GM18868 (cell line): ENCODE measurements at regions not wholly inside any gene's neighbourhood (a gene's known extent, or its start where the extent isn't known, plus 50 kb on each side); places are given as distances from the start of the nearest gene placed in this dataset.

Source experiments
- ATAC-seq: cut with Tn5 transposase; IDR thresholded peaks from one replicate; pipeline ENCODE4 v1.9.1; 2021; ENCODE audit warnings: mild to moderate bottlenecking, moderate library complexity; ENCODE audit not compliant: unreplicated experiment

DNA sequence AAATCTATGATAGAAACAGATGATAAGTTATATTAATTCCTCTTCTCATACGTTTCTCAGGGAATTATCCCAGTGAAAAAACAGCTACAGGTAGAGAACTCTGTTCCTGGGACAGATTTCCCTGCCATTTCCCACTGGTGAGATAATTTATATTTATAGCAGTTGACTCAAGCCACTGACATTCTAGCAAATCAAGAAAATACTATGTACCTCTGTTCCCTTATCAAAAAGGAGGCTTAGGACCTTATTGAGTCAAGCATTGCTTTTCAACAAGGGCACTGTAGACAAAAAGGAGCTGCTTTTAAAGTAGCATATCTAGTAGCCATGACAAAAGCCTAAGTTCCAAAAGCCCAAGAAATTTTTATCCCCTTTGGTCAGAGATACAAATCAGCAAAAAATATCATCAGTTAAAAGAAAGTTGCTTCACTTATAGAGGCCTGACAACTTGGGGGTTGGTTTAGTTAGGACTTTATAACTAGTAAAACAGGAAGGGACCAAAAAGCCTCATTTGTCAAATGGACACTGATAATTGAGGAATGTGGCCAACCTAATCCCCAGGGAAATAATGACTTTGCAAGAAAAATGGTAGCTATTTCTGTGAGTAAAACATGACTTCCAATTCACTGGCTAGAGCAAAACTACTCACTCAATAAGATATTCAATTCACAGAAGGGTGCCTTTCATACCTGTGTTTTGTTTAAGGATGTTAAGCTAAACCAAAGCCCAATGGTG, 652.5 kb downstream of the SLITRK1 start:
- no peak for ATAC-seq

DNA sequence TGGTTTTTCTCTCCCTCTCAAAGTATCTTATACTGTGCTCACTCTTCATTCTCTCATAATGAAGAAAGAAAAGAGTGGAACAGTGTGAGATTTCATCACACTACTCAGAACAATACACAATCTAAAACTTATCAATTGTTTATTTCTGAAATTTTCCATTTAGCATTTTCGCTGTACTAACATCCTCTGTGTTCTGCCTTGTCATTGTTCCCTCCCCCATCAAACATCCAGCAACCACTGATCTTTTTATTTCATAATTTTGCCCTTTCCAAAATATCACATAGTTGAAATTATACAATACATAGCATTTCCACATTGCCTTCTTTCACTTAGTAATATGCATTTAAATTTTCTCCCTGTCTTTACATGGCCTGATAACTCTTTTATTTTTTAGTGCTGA, 658.7 kb downstream of the SLITRK1 start:
- no peak for ATAC-seq

DNA sequence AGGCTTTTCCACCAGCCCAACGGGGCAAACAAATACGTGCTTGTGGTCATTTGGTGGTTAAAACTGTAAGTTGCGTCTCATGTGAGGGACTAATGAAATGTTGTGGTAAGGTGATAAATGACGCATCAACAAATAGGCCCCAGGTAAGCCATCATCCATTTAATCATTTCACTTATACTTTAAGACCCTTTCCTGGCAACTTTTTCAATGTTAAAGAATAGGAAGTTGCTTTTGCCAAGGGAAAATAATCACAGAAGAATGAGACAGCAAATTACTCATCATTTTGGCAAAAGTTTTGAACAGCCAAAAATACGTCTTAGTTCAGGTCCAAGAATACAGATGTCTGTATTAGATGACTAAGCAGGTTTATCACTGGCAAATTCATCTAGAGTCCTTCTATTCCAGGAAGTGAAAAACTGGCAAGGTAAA, 660.4 kb downstream of the SLITRK1 start:
- no peak for ATAC-seq

DNA sequence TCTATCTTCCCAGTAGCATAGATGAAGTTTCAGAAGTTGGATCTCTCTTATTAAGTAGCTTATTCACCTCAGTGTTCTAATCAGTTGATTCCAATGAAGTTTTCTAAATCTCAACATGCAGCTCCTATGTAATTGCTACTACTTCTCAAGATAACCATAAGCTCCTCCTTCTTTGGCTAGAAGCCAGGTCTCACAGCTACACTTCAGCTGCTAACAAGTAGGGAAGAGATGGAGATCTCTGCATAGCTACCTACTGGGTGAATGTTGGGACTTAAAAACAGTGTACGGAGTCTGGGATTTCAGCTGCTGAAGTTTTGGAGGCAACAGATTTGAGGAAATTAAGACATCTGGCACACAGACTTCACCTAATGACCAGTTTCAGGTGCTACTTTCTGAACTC, 661.0 kb downstream of the SLITRK1 start:
- no peak for ATAC-seq

DNA sequence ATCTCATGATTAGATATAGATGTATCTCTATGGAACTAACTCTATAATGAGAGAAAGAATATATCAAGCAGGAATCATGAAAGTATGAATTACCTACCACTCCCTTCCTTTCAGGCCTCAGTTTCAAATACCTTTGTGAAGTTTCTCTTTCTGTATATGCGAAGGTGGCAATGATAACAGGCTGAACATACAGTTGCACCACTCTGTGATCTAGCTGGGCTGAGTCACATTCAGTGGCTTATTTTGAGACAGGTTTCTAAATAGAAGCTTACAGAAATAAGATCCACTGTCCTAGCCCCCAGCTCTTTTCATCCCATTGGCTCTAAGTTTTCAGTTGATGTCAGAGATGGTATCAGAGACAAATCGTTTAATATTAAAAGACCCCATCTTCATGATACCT, 662.0 kb downstream of the SLITRK1 start:
- ATAC-seq, result no peak

DNA sequence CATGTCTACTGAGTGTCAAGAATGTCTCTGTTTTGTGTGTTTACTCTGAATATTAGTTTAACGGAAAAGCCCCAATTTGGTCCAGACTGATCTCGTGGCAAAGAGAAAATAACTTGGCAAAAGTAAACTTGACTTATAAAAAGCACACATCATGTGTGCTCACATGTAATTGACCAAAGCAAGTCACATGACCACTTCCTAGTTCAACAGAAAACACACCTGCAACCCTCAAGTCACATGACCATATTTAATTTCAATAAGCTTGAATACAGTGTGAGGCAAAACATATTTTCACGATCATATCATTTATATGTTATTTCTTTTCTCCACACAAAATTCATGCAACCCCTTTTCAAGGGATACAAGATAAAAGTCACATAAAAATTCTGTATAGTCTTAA, 662.4 kb downstream of the SLITRK1 start:
- ATAC-seq, result no peak

DNA sequence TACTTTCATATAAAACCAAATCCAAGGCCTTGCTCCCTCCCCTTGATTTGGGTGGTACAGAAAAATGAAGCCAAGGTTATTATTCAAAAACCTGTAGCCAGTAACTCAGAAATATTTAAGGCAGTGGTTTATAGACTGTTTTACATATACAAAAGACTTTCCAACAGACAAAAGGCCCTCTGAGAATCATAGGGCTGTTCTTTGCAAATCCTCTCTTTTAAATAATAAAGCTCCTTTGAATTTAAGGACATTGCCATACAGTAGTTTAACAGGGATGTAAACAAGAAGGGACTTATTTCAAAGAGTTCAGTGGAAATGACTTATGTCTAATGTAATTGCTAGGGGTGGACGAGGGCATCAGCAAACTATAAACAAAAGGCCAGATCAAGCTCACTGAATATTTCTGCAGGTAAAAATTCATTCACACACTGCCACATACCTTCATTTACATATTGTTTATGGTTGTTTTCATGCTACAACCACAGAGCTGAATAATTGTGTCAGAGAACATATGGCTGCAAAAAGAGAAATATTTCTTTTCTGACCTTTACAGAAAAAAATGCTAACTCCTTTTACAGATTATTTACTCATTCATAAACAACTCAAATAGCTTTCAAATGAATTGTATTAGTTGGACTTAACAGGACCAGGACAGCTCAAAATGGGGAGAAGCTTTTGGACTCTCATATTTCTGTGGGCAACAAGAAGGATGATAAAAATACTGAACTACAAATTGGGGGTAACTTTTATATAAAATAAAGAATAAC, 665.6 kb downstream of the SLITRK1 start:
- ATAC-seq, result no peak

DNA sequence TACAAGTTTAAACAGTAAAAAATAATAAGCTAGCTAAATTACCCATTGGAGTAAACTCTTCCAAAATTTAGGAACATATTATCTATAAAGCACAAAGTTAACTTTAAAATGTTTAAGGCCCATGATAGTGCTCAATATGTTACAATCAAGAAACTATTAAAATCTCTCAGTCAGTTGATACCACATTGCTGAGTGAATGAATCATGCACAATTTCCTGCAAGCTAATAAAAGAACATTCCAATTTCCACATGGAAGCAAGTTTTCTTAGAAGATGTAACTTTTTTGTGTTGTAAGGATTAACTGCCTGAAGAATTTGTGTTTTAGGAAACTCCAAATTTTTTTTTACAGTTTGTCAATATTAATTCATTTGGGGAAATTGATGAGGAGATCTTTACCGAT, 666.6 kb downstream of the SLITRK1 start:
- ATAC-seq, result no peak

DNA sequence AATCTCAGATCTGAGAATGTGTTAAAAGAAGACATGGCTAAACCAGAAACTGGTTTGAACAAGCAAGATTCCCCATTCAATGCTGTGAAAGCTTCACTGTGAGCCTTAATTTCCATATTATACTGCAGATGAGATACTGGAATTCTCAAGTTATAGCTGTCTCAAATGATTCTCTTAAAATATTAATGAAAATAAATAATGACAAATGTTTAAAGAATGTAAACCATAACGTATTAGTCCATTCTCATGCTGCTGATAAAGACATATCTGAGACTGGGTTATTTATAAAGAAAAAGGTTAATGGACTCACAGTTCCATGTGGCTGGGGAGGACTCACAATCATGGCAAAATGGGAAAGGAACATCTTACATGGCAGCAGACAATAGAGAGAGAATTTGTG, 667.8 kb downstream of the SLITRK1 start:
- ATAC-seq, result no peak

DNA sequence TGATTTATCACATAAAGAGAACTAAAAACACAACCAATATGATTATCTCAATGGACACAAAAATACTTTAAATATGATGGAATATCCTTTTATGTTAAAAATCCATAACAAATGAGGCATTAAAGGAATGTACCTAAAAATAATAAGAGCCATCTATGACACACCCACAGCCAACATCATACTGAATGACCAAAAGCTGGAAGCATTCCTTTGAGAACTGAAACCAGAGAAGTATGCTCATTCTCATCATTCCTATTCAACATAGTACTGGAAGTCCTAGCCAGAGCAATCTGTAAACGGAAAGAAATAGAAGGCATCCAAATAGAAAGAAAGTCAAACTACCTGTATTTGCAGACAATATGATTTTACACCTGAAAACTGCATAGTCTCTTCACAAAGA, 671.0 kb downstream of the SLITRK1 start:
- no peak for ATAC-seq

DNA sequence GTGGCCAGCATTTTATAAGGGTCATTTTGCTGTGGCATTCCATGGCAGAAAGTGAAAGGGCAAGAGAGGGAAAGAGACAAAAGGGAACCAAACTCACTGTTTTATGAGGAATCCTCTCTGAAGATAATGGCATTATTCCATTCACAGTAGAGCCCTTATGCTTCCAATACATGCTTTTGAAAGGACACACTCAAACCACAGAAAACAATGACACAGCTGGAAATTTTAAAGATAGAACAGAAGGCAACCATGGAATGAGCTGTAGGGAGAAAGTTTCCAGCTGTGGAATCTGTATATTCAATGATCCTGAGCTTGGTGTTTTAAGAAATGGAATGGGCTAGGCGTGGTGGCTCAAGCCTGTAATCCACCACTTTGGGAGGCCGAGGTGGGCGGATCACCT, 677.4 kb downstream of the SLITRK1 start:
- ATAC-seq, result no peak

DNA sequence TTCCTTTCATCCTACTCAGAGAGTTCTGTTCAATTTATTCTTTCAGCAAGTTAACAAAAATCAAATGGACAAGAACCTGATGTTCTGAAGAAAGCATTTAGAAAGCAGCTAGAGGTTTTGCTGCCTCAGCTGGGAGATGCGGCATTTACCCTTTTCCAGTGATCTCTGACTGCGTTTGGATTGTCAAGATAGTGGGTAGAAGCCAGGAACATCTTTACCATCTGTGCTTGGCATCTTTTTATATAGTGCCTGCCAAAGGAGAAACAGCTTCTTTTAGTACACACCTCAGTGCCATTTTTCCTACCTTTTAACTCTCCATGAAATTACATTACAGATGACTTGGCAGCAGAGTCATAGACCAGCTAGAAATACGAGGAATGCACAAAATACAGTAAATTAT, 680.8 kb downstream of the SLITRK1 start:
- ATAC-seq, result no peak

DNA sequence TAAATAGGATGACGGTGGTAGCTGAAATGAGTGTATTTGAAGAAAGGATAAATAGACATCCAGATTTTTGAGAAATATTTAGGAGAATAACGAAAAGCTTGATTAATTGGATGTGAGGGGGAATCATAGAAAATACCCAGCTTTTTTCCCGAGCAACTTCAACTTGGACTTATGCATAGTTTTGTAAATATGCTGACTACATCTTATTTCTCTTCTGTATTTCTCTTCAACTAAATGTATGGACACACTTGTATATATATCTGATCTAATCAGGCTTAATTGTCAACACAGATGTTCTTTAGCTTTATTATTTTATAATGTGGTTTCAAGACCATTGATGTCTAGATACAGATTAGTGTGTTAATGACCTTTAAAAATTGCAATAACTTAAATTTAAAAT, 685.0 kb downstream of the SLITRK1 start:
- ATAC-seq, result no peak

DNA sequence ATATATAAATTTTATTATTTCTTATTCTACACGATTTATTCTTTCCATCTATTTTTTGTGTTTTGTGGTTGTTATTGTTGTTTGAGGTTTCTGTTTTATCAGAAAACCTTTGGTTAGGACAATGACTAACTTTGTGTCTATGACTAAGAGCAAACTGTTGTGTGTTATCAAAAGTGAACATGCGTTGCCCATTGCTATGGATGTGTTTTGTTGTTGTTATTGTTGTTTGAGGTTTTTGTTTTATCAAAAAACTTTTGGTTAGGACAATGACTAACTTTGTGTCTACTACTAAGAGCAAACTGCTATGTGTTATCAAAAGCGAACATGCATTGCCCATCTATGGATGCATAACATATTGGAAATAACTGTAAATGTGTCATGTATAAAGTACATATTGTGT, 692.3 kb downstream of the SLITRK1 start:
- no peak for ATAC-seq

DNA sequence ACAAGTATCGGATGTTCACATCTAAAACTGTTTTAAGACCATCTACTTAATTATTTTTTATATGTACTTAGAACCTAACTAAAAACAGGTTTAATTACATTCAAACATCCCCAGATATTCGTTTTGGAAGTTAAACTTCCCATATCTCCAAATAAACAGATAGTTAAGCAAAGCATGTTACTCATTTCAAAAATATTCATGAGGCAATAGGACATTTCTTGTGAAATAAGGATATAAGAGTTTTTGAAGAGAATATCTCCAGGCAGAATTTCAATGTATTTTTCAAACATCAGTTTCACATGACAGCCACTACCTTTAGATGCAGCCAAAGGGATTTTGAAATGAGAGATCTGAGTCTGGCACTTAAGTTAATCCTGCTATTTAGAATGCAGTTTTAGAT, 697.5 kb downstream of the SLITRK1 start:
- ATAC-seq, result no peak

DNA sequence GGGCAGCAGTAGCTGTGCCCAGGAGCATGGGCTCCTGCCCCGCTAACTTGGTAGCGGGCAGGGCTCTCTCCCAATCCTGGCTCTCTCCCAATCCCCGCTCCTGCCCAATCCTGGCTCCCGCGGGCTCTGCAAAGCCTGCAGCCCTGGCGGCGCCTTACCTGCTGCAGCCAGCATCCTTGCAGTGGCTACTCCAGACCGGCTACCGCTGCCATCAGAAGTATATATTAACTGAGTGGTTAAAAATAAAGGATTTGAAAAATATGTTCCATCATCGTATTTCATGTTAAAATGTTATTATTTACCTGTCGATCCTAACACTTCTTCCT, 698.2 kb downstream of the SLITRK1 start:
- ATAC-seq, result no peak

DNA sequence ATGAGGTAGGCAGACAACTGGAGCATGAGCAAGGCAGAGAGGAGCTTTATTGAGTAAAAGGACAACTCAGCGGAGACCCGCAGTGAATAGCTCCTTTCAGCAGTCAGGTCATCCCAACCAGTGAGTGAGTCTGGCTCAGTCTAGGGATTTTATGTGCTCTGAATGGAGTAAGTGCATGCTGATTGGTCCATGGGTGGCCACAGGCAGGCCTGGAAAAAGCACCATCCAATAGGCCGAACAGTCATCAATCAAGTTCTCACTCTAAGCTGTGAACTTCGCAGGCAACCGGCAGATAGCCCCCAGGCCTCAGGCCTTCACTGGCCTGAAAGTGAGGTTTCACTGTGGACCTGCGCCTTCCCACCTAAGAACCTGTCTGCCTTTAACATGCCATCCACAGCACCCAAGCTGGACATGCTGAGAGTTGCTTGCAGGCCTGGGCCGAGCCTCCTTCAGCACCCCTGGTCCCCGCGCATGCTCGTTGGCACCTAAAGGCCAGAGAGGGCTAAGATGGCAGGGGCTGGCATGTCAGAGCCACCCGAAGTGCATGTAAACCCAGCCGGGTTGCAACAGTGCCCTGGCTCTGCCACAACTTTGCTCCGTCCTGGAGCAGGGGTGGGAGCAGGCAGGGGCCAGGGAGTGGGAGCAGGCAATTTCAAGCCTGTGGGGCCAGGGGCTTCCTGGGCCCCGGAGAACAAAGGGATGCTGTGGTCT, 698.7 kb downstream of the SLITRK1 start:
- no peak for ATAC-seq

DNA sequence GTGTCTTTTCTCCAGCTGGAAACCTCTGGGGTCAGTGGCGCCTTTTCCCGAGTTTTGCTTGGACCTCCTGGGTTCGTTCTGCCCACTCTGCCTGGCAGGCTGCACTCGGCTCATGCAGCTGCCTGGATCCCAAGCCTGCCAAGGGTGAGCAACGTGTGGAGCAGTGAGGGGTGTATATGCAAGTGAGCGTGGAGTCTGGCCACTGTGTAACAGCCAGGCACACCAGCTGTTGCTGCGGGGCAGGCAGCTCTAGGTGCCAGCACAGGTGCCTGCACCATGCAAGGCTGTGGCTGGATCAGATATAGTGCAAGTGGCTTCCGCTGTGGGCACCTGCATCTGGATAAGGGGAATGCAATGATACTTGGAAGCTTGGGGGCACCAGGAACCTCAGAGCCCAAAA, 699.4 kb downstream of the SLITRK1 start:
- ATAC-seq, result no peak

DNA sequence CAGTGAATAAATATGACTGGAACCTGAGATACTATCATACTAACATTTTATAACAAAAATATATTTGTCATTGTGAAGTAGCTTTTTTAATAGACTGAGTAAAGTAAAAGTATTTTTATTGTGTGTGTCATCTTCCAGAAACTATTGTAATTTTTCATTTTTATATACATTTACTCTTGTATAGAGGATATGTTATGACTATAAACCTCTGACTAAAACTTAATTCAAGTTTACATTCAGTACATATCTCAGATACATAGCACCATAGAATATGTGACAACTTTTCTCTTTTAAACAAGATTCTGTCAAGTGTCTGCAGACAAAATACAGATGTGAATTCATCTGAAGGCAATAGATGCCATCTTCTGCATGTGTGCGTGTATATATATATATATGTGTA, 704.3 kb downstream of the SLITRK1 start:
- no peak for ATAC-seq

DNA sequence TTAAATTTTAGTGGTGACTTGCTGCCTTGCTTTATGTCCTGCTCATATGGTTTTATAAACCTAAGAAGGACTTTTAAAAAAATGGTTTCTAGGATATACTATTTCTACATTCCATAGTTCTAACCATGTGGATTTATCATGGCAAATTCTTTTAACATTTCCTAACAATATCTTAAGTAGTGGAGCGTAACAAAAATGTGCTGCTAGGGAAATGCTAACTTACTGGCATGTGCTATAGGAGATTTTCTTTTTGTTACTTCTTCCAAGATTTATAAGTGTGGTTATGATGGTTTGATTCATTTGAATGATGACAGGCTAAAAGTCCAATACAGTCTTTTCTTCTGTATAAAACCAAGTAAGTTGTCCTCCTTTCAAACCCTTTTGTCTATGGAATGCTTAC, 713.7 kb downstream of the SLITRK1 start:
- ATAC-seq, result no peak

DNA sequence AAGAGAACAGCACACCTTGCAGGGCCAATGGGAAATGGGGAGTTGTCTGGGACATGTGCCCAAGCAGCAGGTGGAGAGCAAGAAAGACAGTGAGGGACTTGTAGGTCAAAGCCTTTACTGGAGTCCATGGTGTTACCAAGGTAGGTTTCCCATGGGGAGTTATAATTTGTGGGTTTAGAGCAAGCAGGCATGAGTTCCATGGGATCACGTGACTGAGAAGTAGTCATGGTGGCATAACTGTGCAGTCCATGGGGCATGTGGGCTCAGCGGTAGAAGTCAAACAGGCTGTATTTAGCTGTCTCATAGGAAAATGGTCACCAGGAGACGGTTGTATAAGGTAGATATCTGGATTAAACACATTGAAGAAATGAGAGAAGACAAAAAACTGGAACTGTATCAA, 715.1 kb downstream of the SLITRK1 start:
- no peak for ATAC-seq

DNA sequence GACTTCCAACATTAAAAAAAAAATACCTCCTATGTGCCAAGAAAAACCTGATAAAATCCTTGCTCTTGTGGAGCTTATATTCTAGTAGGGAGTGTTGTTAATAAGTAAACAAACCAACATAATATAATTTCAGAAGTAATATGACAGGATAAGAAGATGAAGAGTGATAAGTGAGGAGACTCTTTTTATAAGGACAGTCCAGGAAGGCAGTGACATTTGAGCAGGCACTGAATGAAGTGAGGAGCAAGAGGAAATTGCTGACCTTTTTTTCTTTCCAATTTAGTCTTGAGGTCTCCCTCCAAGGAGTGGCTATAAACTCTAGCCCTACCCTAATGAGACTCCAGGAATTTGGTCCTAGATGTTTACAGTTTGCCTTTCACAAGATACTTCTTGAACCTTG, 715.7 kb downstream of the SLITRK1 start:
- no peak for ATAC-seq
